ENCODE measurements at regions not wholly inside any gene's neighbourhood (a gene's known extent, or its start where the extent isn't known, plus 50 kb on each side); places are given as distances from the start of the nearest gene placed in this dataset.

DNA sequence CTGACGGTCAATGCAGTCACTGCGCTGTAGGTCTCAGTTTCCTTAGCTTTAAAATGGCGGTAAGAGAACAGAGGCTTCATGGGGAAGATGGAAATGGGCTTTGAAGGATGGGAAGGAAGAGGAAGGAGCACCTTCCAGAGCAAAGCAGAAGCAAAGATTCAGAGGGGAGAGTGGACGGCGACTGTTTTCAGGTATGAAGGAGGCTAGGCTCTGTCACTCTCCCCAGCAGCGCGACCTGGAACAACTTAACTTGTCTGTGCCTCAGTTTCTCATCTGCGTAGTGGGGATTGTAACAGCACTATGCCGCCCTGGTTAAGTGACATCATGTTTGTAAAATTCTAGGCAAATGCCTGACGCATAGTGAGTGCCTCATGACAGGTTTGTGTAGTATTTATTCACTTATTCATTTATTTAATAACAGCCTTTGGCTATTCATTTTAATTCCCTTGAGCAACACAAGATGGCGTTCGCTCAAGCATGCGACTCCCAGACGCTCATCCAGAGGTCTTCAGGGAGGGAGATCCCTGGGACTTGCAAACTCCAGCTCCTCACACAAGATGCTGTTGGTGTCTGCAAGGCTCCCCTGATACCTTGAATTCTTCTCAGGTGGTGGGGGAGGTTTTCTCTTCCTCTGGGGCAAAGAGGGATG lies 336.3 kb downstream of the DYSF start:
- no peak for TF ChIP-seq POLR2A (IDR thresholded peaks at IDR 0.05)
- TF ChIP-seq, protein P1, sequence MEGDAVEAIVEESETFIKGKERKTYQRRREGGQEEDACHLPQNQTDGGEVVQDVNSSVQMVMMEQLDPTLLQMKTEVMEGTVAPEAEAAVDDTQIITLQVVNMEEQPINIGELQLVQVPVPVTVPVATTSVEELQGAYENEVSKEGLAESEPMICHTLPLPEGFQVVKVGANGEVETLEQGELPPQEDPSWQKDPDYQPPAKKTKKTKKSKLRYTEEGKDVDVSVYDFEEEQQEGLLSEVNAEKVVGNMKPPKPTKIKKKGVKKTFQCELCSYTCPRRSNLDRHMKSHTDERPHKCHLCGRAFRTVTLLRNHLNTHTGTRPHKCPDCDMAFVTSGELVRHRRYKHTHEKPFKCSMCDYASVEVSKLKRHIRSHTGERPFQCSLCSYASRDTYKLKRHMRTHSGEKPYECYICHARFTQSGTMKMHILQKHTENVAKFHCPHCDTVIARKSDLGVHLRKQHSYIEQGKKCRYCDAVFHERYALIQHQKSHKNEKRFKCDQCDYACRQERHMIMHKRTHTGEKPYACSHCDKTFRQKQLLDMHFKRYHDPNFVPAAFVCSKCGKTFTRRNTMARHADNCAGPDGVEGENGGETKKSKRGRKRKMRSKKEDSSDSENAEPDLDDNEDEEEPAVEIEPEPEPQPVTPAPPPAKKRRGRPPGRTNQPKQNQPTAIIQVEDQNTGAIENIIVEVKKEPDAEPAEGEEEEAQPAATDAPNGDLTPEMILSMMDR (IDR thresholded peaks at IDR 0.05 in 8 of 11, conservative IDR thresholded peaks at IDR 0.05 in 3 of 11), result no peak

Measured in spleen (tissue), 7 donors.